Natural killer cell (primary cell): ENCODE measurements at regions not wholly inside any gene's neighbourhood (a gene's known extent, or its start where the extent isn't known, plus 50 kb on each side); places are given as distances from the start of the nearest gene placed in this dataset.

Source experiments
- ATAC-seq, 3 donors: fragments of 150-1000 bp in 2 of 3; fragments of 200-7000 bp in 1 of 3; cut with Tn5 transposase; 1 replicate in 1 of 3; 2 replicates in 2 of 3; pipeline ENCODE4 v1.10.0; 2021; ENCODE audit warnings: mild to moderate bottlenecking in 2 of 3, moderate library complexity in 2 of 3
- DNase-seq, 2 donors: peaks; one replicate each; pipeline versions ENCODE4 v3.0.0 to v3.0.0-alpha.2; 2013 to 2021; ENCODE audit warnings: mixed read lengths in 1 of 2
- H3K27ac ChIP-seq: one replicate; pipeline ENCODE4 v1.5.1; 2013; ENCODE audit warnings: mild to moderate bottlenecking, low read length
- H3K27me3 ChIP-seq: one replicate; pipeline ENCODE4 v1.6.1; 2013; ENCODE audit warnings: low read length; ENCODE audit not compliant: control insufficient read depth, insufficient read depth
- H3K36me3 ChIP-seq: one replicate; pipeline ENCODE4 v1.6.1; 2013; ENCODE audit warnings: low read length; ENCODE audit not compliant: control insufficient read depth, insufficient read depth
- H3K4me1 ChIP-seq: one replicate; pipeline ENCODE4 v1.6.1; 2013; ENCODE audit warnings: low read length; ENCODE audit not compliant: control insufficient read depth, insufficient read depth
- H3K4me3 ChIP-seq: one replicate; pipeline ENCODE4 v1.5.1; 2013; ENCODE audit warnings: low read length
- H3K9me3 ChIP-seq: one replicate; pipeline ENCODE4 v1.6.1; 2013; ENCODE audit warnings: low read length; ENCODE audit not compliant: control insufficient read depth, insufficient read depth
- H3K27ac Mint-ChIP-seq, 2 donors: one replicate each; pipeline ENCODE4 v1.8.0; 2022; ENCODE audit warnings: mild to moderate bottlenecking in 2 of 2, mixed read lengths in 2 of 2, moderate library complexity in 1 of 2
- H3K27me3 Mint-ChIP-seq, 2 donors: one replicate each; pipeline ENCODE4 v1.8.0; 2022; ENCODE audit warnings: low read depth in 2 of 2, mixed read lengths in 2 of 2
- H3K36me3 Mint-ChIP-seq: one replicate; pipeline ENCODE4 v1.8.0; 2022; ENCODE audit warnings: mixed read lengths
- H3K4me1 Mint-ChIP-seq, 2 donors: one replicate each; pipeline ENCODE4 v1.8.0; 2022; ENCODE audit warnings: mixed read lengths in 2 of 2
- H3K4me3 Mint-ChIP-seq: one replicate; pipeline ENCODE4 v1.8.0; 2022; ENCODE audit warnings: mild to moderate bottlenecking, moderate library complexity, mixed read lengths
- H3K9me3 Mint-ChIP-seq, 2 donors: one replicate each; pipeline ENCODE4 v1.8.0; 2022; ENCODE audit warnings: mixed read lengths in 2 of 2
- CTCF ChIP-seq: fragments of 200-600 bp; IDR thresholded peaks from one replicate; pipeline ENCODE4 v1.8.0; 2022; ENCODE audit warnings: antibody characterized with exemption
- WGBS: methylation state at CpG from one replicate; pipeline ENCODE4 v1.1.7; 2013; ENCODE audit warnings: missing lambda C conversion rate; ENCODE audit not compliant: insufficient coverage; 5-methylcytosine and 5-hydroxymethylcytosine counted together
- intact Hi-C: fragments of 100-400 bp; cut with micrococcal nuclease; formaldehyde crosslinking; loops from one replicate; pipeline ENCODE4 v1.14.2; 2022

- no peak for TF ChIP-seq CTCF
Measured at GRCh38 chrY:13092986-13093385, 188.3 kb downstream of the DDX3Y start.

GRCh38 chrY:13093461-13093860 lies 188.8 kb downstream of the DDX3Y start:
- intact Hi-C loops, result no loop called here
- no peak for ATAC-seq
- no peaks in the 10 kb centered on the region for H3K9me3 ChIP-seq

More at GRCh38 chrY:13092986-13093385, 188.3 kb downstream of the DDX3Y start:
- no peaks in the 10 kb centered on the region for H3K27me3 ChIP-seq
- H3K36me3 ChIP-seq, result no peaks in the 10 kb centered on the region
- H3K27ac Mint-ChIP-seq, result no peak overlapping the region
- no peaks in the 10 kb centered on the region for H3K9me3 ChIP-seq
- peaks cover 0 to 6% of the 10 kb centered on the region in 2 donors for H3K9me3 Mint-ChIP-seq
- no peaks in the 10 kb centered on the region for H3K36me3 Mint-ChIP-seq
- intact Hi-C loops, result no loop called here
- no peak overlapping the region for H3K4me3 Mint-ChIP-seq
- H3K4me1 ChIP-seq, result no peaks in the 10 kb centered on the region
- H3K4me3 ChIP-seq, result no peak overlapping the region
- no peak overlapping the region for H3K27ac ChIP-seq
- H3K27me3 Mint-ChIP-seq, result peaks cover 0 to 3% of the 10 kb centered on the region in 2 donors
- no peaks in the 10 kb centered on the region for H3K4me1 Mint-ChIP-seq
- ATAC-seq, result no peak
- no peak for DNase-seq
- 0% methylated on average over 1 of the region's 2 CpGs for WGBS

GRCh38 chrY:13094411-13094810 lies 189.7 kb downstream of the DDX3Y start:
- peaks cover 0 to 9% of the 10 kb centered on the region in 2 donors for H3K27me3 Mint-ChIP-seq
- no peaks in the 10 kb centered on the region for H3K27me3 ChIP-seq
- intact Hi-C loops, result no loop called here
- no peaks in the 10 kb centered on the region for H3K4me1 ChIP-seq
- H3K27ac Mint-ChIP-seq, result no peak overlapping the region
- H3K36me3 ChIP-seq, result no peaks in the 10 kb centered on the region
- H3K9me3 ChIP-seq, result no peaks in the 10 kb centered on the region
- no peaks in the 10 kb centered on the region for H3K36me3 Mint-ChIP-seq
- H3K4me3 Mint-ChIP-seq, result no peak overlapping the region
- TF ChIP-seq CTCF, result no peak
- H3K9me3 Mint-ChIP-seq, result peaks cover 0 to 8% of the 10 kb centered on the region in 2 donors
- WGBS, result 13% methylated on average over 1 of the region's 1 CpG
- no peak overlapping the region for H3K27ac ChIP-seq
- H3K4me1 Mint-ChIP-seq, result no peaks in the 10 kb centered on the region
- ATAC-seq (no peak), DNase-seq (peak in 1 of 2 donors; percentile 5)
- H3K4me3 ChIP-seq, result no peak overlapping the region

More at GRCh38 chrY:13093461-13093860, 188.8 kb downstream of the DDX3Y start:
- Mint-ChIP-seq H3K27ac (no peak overlapping the region), H3K27me3 (peaks cover 0 to 5% of the 10 kb centered on the region in 2 donors), H3K4me3 (no peak overlapping the region), H3K4me1 (no peaks in the 10 kb centered on the region), H3K36me3 (no peaks in the 10 kb centered on the region), H3K9me3 (peaks cover 0 to 8% of the 10 kb centered on the region in 2 donors)
- H3K27me3 ChIP-seq, result no peaks in the 10 kb centered on the region
- 16% methylated on average over 2 of the region's 3 CpGs for WGBS
- no peak overlapping the region for H3K4me3 ChIP-seq
- H3K4me1 ChIP-seq, result no peaks in the 10 kb centered on the region
- H3K36me3 ChIP-seq, result no peaks in the 10 kb centered on the region
- H3K27ac ChIP-seq, result no peak overlapping the region
- TF ChIP-seq CTCF, result no peak
- no peak for DNase-seq

- Histone ChIP-seq H3K27ac (no peak overlapping the region), H3K4me1 (no peaks in the 10 kb centered on the region), H3K27me3 (no peaks in the 10 kb centered on the region), H3K9me3 (no peaks in the 10 kb centered on the region), H3K36me3 (no peaks in the 10 kb centered on the region), H3K4me3 (no peak overlapping the region)
- no peak overlapping the region for H3K4me3 Mint-ChIP-seq
- no peak for DNase-seq
- no peak for TF ChIP-seq CTCF
- peaks cover 0 to 8% of the 10 kb centered on the region in 2 donors for H3K9me3 Mint-ChIP-seq
- no peaks in the 10 kb centered on the region for H3K36me3 Mint-ChIP-seq
- WGBS, result 71% methylated on average over 1 of the region's 3 CpGs
- no peak for ATAC-seq
- H3K27ac Mint-ChIP-seq, result no peak overlapping the region
- H3K27me3 Mint-ChIP-seq, result peaks cover 0 to 9% of the 10 kb centered on the region in 2 donors
- intact Hi-C loops, result no loop called here
- no peaks in the 10 kb centered on the region for H3K4me1 Mint-ChIP-seq
Measured at GRCh38 chrY:13094904-13095600, 190.4 kb downstream of the DDX3Y start.
